GOT3 (cell line): ENCODE measurements at regions not wholly inside any gene's neighbourhood (a gene's known extent, or its start where the extent isn't known, plus 50 kb on each side); places are given as distances from the start of the nearest gene placed in this dataset.
"Not testable (repeated sequence)": the region's sequence is repeated elsewhere in the genome, so short reads cannot be mapped to it uniquely, and the experiment has no call there.

Experiments
- DNase-seq: peaks from one replicate; lab custom pipeline; 2025; ENCODE audit warnings: mixed read lengths; lab: John Stamatoyannopoulos, UW

DNA sequence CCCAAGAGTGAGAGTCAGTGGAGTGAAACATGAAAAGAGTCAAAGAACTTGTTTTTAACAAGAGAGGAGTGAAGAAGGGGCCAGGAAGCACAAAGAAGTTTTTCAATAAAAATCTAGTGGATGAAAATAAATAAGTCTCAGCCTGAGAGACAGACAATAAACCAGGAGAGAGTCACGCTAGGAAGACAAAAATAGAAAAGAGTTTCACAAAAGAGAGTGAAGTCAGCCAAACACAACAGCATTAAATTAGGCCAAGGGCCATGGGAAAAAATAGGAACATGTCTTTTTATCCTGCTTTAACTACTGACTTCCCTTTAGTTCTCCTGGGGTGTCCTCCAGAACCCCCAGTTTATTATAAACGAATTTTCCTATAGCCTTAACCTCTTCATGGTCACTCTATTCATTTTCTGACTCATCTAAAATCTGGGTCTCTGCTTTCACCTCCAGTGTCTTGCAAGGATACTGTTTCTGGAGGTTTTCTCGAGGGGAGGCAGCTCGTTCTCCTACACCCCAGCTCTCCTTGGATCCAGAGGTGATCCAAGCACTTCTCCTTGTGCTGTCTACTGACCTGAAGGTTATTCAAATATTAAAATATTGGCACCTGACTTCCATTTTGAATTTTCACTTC is 571.5 kb upstream of the PPP2R3A start:
- DNase-seq, result no peak

DNA sequence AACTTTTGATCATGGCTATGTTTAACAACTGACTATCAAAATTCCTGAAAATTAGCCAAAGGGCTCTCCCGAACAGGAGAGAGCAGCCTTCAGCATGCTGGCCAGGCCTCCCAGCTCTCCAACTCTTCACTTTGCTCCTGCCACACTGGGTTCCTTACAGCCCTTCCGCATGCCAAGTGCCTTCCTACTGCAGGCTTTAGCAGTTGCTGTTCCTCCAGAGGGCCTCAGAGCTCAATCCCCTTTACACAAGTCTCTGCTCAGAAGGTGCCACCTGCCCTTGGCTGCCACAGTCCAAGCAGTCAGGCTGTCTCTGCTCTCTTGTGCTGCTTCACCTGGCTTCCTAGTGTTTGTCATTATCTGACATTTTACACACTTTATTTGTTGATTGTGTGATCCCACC is 553.1 kb upstream of the PPP2R3A start:
- DNase-seq, result no peak

DNA sequence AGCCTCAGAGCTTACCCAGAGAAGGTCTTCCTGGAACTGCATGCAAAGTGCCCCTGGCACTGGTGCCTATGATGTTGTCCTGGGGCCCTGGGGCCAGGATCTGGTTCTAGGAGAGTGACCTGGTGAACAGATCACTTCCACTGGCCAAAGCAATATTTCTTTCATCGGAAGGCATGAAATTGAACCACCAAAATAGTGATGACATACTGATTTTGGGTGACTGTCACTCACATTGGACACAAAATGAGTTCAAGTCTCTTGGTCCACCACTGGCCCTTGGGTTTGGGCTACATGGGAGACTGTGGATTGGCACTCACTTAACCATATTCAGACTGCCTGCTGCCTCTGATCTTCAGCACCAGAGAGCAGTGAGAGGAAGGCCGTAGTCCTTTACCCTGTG is 549.3 kb upstream of the PPP2R3A start:
- DNase-seq, result no peak

DNA sequence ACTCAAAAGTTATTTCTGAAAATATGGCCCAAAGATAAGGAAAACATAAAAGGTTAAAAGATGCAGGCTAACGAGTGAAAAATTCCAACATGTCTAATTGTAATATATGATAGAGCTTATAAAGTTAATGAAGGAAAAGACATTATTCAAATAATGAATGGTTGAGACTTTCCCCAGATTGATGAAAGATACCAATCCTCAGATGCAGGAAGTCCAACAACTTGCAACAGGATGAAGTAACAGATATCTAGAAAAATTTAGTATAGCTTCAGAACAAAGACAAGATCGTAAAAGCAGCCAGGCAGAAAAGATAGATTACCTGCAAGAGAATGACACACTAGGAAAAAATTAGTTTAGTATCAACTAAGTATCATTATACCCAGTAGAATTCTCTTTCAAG is 546.4 kb upstream of the PPP2R3A start:
- no peak for DNase-seq

GRCh38 chr3:135426508-135426907 is 539.0 kb upstream of the PPP2R3A start:
- no peak for DNase-seq

DNA sequence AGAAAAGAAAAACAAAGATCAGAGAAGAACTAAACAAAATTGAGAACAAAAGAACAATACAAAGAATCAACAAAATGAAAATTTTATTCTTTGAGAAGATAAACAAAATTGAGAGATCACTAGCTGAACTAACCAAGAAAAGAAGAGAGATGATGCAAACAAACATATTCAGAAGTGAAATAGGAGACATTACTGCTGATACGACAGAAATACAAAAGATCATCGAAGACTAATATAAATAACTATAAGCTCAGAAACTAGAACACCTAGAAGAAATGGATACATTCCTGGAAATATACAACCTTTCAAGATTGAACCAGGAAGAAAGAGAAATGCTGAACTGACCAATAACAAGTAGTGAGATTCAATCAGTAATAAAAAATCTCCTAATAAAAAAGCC is 533.1 kb upstream of the PPP2R3A start:
- no peak for DNase-seq

GRCh38 chr3:135438889-135439597 is 526.5 kb upstream of the PPP2R3A start:
- not testable (repeated sequence) for DNase-seq

GRCh38 chr3:135439632-135440031 is 525.9 kb upstream of the PPP2R3A start:
- not testable (repeated sequence) for DNase-seq

GRCh38 chr3:135440233-135440632 is 525.3 kb upstream of the PPP2R3A start:
- DNase-seq, result no peak

DNA sequence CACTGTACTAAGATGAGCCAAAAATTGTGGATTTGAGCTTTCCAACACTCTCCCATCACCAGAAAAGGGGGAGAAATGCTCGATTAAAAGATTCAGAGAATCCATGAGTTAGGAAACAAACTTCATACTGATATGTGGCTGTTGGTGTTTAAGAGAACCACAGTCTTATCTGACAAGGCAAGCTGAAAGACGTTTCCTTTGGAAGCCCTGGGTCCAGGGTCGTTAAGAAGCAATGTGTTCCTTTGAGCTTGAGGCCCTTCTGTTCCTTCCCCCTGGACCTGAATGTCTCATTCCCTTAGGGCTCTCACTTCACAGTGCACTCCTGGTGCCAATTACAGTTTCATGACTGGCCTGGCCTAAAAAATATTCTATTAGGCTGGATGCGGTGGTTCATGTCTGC is 524.8 kb upstream of the PPP2R3A start:
- DNase-seq, result no peak

GRCh38 chr3:135444058-135444457 is 521.5 kb upstream of the PPP2R3A start:
- DNase-seq, result no peak

- DNase-seq, result no peak
Observed at GRCh38 chr3:135447483-135447882, 518.0 kb upstream of the PPP2R3A start.

- no peak for DNase-seq
Observed at GRCh38 chr3:135448520-135448919, 517.0 kb upstream of the PPP2R3A start.

GRCh38 chr3:135449046-135449445 is 516.5 kb upstream of the PPP2R3A start:
- DNase-seq, result no peak

DNA sequence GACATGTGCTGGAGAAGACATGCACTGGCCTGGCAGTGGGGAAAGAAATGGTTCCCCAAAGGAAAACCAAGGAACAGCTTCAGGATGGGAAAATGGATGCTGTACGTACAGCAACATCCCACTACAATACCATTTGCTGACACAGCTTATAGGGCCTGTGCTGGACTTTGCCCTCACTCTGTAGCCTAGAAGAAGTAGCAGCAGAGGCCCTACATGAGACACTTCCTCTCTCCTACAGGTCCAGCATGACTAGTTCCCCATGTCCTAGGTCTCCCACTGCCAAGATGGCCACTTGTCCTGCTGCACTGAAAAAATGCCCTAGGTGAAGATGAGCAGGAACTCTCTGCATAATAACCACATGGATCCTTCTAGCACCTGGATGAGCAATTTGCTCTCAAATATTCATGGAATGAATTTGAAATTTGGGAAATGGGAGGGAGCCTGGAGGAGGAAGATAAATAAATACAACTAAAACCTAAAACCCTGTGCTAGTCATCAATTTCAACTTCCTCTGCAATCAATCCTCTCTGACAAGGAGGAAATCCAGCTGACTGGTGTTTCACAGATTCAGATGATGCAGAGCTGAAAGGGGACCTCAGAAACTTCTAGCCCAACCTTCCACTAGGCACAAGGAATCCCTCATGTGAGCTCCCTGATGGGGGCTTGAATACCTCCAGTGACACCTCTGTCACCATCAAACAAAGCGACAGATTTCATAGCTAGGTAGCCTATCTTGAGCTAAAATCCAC is 514.3 kb upstream of the PPP2R3A start:
- DNase-seq, result no peak

DNA sequence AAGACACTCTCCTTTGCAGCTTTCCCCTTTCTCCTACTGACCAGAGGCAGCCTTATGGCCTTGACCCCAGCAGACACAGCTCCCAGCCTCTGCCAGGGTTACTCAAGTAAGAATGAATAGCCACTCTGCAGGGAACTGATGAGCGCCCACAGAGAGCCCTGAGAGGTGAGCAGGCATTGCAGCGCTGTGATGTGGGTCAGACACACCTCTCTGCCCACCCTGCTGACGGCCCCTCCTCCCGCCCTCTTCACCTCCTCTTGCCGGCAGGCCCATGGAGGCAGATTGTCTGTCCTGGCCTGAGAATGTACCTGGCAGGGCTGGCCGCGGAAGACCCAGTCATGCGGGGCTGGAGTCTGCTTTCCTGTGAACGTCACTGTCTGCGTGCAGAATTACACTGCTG is 512.6 kb upstream of the PPP2R3A start:
- no peak for DNase-seq

DNA sequence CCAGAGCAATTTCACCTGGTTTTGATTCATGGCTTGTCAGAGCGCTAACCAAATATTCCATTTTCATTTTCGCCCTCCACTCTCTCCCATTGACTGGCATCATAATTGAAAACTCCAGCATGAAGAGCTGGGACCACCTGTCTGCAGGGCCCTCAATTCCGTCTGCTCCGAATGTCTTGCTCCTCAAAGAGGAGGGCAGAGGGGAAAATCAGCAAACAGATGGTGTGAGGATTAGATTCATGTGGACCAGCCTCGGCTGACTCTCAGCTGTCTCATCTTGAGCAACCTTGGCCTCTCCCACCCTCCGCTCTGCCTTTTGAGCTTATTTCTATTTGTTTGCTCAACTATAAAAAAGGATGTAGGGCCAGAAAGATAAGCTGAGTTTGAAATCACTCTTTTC is 512.2 kb upstream of the PPP2R3A start:
- DNase-seq, result no peak

- no peak for DNase-seq
Observed at GRCh38 chr3:135454890-135455289, 510.6 kb upstream of the PPP2R3A start.

DNA sequence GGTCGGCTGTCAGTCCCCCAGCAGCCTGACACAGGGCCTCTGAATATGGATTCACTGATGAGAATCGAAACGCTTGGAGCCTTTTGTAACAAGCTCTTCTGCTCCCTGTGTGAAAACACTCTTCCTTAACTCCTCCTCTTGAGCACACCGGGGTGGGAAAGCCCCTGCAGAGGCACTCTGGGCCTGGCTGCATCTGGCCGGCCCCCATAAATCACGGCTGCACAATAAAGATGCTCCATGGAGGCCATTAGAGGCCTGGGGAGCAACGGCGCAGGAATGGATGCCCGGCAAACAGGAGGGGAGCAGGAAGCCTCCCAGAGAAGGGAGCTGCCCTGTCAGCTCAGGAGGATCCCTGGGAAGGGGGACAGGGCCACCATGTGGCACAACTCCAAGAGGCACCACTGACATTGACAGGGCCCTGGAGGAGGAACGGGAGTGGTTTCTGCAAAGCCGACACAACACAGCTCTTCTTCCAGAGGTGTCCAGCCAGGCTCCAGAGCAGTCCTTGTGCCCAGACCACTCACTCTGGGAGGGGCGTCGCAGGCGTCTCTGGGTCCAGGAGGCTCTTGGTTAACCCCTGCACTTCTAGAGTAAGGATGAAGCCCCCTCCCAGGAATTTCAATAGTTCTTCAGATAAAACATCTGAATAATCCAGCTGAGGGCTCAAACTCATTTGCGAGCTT is 509.3 kb upstream of the PPP2R3A start:
- no peak for DNase-seq

DNA sequence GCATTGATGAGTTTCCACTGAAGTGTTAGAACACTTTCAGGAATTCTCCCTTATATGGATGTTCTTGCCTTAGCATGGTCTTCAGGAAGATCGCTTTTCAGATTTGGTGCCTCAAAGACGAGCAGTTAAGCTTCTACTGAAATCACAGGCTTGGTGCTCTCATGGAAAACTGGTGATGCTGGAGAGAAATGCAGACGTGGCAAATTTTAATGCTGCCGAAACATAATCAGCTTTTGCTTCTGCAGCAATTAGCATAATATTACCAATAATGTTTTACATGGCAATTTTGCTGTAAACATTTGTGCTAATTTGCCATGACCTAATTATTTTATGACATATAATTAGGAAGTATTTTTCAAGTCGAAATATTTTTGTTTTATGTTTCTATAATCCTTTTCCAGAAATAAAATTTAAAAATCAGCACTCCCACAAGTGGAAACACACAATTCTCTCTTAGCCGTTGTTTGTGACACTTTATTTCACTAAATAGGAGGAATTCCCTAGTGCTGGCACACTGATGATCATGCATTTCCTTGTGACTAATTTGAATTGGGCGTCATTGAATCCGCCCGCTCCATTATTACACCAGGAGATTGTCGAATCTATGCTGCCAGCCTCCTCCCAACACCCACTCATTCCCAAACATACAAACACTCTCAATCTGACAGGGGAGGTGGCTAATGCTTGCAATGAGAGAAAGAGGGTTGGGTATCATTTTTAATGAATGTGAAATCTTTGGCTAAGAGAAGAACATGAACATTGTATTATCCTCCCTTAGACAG is 506.8 kb upstream of the PPP2R3A start:
- no peak for DNase-seq

DNA sequence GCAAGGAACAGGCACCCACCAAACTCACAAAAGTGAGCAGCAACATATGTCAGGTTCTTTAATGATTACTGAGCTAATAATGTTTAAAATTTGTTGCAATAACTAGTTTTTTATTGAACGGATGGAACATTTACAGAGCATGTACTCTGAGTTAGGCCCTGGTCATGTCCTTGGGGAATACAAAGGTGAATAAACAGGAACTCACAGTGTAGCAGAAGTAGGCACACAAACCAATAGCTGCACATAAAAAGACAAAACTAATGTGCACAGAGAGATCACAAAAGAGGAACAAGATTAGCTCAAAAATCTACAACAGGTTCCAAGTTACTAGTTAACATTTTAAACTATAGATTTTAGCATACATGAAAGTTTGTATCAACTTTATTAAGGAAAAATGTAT is 505.3 kb upstream of the PPP2R3A start:
- no peak for DNase-seq

DNA sequence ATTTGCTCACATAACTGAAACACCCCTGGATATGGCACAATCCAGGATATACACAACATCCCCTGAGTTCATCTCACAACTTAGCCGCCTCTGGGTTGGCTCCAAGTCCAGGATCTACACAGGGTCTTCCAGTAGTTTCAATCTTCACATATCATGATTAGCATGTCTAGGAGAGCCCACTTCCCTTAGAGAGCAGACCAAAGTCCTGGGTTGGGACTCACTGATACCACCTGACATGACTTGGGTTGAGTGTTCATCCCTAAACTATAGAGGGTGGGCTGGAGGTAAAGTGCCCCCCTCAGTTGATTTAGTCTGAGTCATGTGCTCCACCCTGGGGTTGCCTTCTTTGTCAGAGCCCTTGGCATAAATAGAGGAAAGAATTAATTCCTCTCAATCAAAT is 493.6 kb upstream of the PPP2R3A start:
- no peak for DNase-seq
